ENCODE measurements at regions not wholly inside any gene's neighbourhood (a gene's known extent, or its start where the extent isn't known, plus 50 kb on each side); places are given as distances from the start of the nearest gene placed in this dataset.

GRCh38 chr19:28472843-28473242 is 740.1 kb downstream of the UQCRFS1 start:
- Histone ChIP-seq H3K27me3 (ENCODE audit: control insufficient read depth in 2 of 2, insufficient read depth in 2 of 2, low read length in 2 of 2) (no peaks in the 10 kb centered on the region), H3K4me2 (ENCODE audit: insufficient read depth, low read length) (no peak overlapping the region), H3K4me1 (ENCODE audit: control insufficient read depth, extremely low read depth, insufficient read depth, low read length) (no peaks in the 10 kb centered on the region), H3K9ac (replicated peaks; ENCODE audit: extremely low read depth, insufficient read depth, low read length) (no peak overlapping the region), H2AFZ (ENCODE audit: low read depth, low read length) (no peak overlapping the region), H3K36me3 (ENCODE audit: control insufficient read depth in 2 of 2, extremely low read depth in 1 of 2, insufficient read depth in 2 of 2, low read length in 2 of 2) (no peaks in the 10 kb centered on the region), H4K20me1 (replicated peaks; ENCODE audit: control insufficient read depth, extremely low read depth, insufficient read depth, low read length) (no peaks in the 10 kb centered on the region), H3K9me1 (replicated peaks; ENCODE audit: control insufficient read depth, extremely low read depth, insufficient read depth, low read length) (no peaks in the 10 kb centered on the region), H3K79me2 (ENCODE audit: control insufficient read depth, insufficient read depth, low read length) (no peaks in the 10 kb centered on the region), H3K27ac (ENCODE audit: insufficient read depth, low read depth, low read length) (no peak overlapping the region), H3K4me3 (replicated peaks in 1 of 3; ENCODE audit: insufficient read depth in 1 of 3, low read depth in 1 of 3, low read length in 3 of 3) (no peak overlapping the region), H3K9me3 (replicated peaks; ENCODE audit: control insufficient read depth, insufficient read depth, low read length) (no peaks in the 10 kb centered on the region)
- CTCF ChIA-PET, result no interaction called here
- POLR2A ChIA-PET, result no interaction called here
- DNase-seq (ENCODE audit: low read depth, low spot score) (no peak), FAIRE-seq (no peak)
- intact Hi-C loops (cut with micrococcal nuclease) (no loop called here), dilution Hi-C loops (cut with MboI; ENCODE audit: extremely low pct_ligation_motif_present, low sequenced_read_pairs) (no loop called here)
- TF ChIP-seq MYC (IDR thresholded peaks at IDR 0.05; ENCODE audit: low read depth, low read length) (no peak), JUN (IDR thresholded peaks at IDR 0.05; ENCODE audit: borderline replicate concordance, insufficient read depth, insufficient read length, low read depth) (no peak), GATA2 (IDR thresholded peaks at IDR 0.05; ENCODE audit: insufficient read depth, insufficient read length, low read depth, low read length) (no peak), MAX (IDR thresholded peaks at IDR 0.05; ENCODE audit: insufficient read depth, insufficient read length) (no peak), FOS (IDR thresholded peaks at IDR 0.05; ENCODE audit: borderline replicate concordance, insufficient read depth, low read length) (no peak)
- no TSS peak for BruUV-seq (replicated peaks)

DNA sequence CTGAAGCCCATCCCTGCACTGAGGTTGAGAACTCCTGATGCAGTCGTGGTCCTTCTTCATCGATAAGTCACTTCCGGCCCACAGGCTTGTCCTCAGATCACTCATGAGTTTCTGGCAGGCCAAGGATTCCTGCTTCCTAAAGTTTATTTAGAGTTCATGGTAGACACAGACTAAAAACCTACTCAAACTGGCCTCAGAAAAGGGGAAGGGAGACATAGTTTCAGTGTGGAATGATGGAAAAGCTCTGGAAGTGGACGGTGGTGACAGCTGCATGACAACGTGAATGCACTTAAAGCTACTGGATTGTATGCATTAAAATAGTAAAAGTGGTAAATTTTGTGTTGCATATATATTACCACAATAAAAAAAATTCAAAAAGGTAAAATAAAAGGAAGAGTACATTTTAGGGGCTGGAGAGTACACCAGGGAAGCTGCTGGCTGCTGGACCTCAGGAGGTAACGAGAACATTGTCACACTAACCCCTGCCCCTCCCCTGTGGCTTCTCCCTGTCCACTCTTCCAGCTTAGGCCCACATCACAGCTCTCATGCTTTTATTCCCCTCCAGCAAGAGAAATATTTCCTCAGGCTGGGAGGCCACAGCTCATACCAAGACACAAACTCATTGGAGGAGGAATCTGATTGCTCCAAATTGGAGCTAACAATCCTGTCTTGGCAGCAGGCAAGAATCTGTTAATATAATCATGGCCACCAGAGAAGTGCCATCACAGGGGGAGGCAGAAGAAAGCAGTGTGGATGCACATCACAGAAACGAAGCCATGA is 741.0 kb downstream of the UQCRFS1 start:
- no TSS peak for BruUV-seq (replicated peaks)
- no peaks in the 10 kb centered on the region for H3K79me2 ChIP-seq (ENCODE audit: control insufficient read depth, insufficient read depth, low read length)
- dilution Hi-C loops (cut with MboI; ENCODE audit: extremely low pct_ligation_motif_present, low sequenced_read_pairs), result no loop called here
- no peaks in the 10 kb centered on the region for H4K20me1 ChIP-seq (replicated peaks; ENCODE audit: control insufficient read depth, extremely low read depth, insufficient read depth, low read length)
- FAIRE-seq, result no peak
- H3K27ac ChIP-seq (ENCODE audit: insufficient read depth, low read depth, low read length), result no peak overlapping the region
- H3K4me3 ChIP-seq (replicated peaks in 1 of 3; ENCODE audit: insufficient read depth in 1 of 3, low read depth in 1 of 3, low read length in 3 of 3), result no peak overlapping the region
- H3K9me3 ChIP-seq (replicated peaks; ENCODE audit: control insufficient read depth, insufficient read depth, low read length), result no peaks in the 10 kb centered on the region
- H3K9me1 ChIP-seq (replicated peaks; ENCODE audit: control insufficient read depth, extremely low read depth, insufficient read depth, low read length), result no peaks in the 10 kb centered on the region
- H3K4me2 ChIP-seq (ENCODE audit: insufficient read depth, low read length), result no peak overlapping the region
- intact Hi-C loops (cut with micrococcal nuclease), result no loop called here
- ChIA-PET POLR2A (no interaction called here), CTCF (no interaction called here)
- H3K4me1 ChIP-seq (ENCODE audit: control insufficient read depth, extremely low read depth, insufficient read depth, low read length), result no peaks in the 10 kb centered on the region
- no peak overlapping the region for H3K9ac ChIP-seq (replicated peaks; ENCODE audit: extremely low read depth, insufficient read depth, low read length)
- no peak for DNase-seq (ENCODE audit: low read depth, low spot score)
- H2AFZ ChIP-seq (ENCODE audit: low read depth, low read length), result no peak overlapping the region
- H3K27me3 ChIP-seq (ENCODE audit: control insufficient read depth in 2 of 2, insufficient read depth in 2 of 2, low read length in 2 of 2), result no peaks in the 10 kb centered on the region
- no peaks in the 10 kb centered on the region for H3K36me3 ChIP-seq (ENCODE audit: control insufficient read depth in 2 of 2, extremely low read depth in 1 of 2, insufficient read depth in 2 of 2, low read length in 2 of 2)
- TF ChIP-seq FOS (IDR thresholded peaks at IDR 0.05; ENCODE audit: borderline replicate concordance, insufficient read depth, low read length) (no peak), MAX (IDR thresholded peaks at IDR 0.05; ENCODE audit: insufficient read depth, insufficient read length) (no peak), POLR2A (IDR thresholded peaks at IDR 0.05; ENCODE audit: low read depth, low read length) (no peak)

All from endothelial cell of umbilical vein (primary cell).